SK-N-SH treated with all-trans-retinoic acid at 6 μM for 48 hours (cell line): ENCODE measurements at regions not wholly inside any gene's neighbourhood (a gene's known extent, or its start where the extent isn't known, plus 50 kb on each side); places are given as distances from the start of the nearest gene placed in this dataset.

Experiments
- ATAC-seq: fragments of 200-7000 bp; cut with Tn5 transposase; 3 replicates; pipeline ENCODE4 v1.9.1; 2020; ENCODE audit warnings: mild to moderate bottlenecking, moderate library complexity
- ARNTL ChIP-seq: fragments of 450-650 bp; formaldehyde crosslinking; IDR thresholded peaks from 2 replicates; pipeline ENCODE4 v1.5.0; 2020; ENCODE audit warnings: low read depth, mild to moderate bottlenecking, moderate library complexity, borderline replicate concordance
- BACH2 ChIP-seq: fragments of 250-450 bp; sonication (Bioruptor Pico); IDR thresholded peaks from 2 replicates; pipeline ENCODE4 v1.9.0; 2021; ENCODE audit warnings: mild to moderate bottlenecking, borderline replicate concordance
- CSDC2 ChIP-seq: fragments of 250-450 bp; sonication (Bioruptor Pico); IDR thresholded peaks from 2 replicates; pipeline ENCODE4 v1.5.0; 2020; ENCODE audit warnings: mild to moderate bottlenecking, moderate library complexity
- ESRRG ChIP-seq: fragments of 250-450 bp; sonication (Bioruptor Pico); IDR thresholded peaks from 2 replicates; pipeline ENCODE4 v1.6.1; 2021; ENCODE audit warnings: mild to moderate bottlenecking
- GLIS3 ChIP-seq: fragments of 250-450 bp; sonication (Bioruptor Pico); IDR thresholded peaks from 2 replicates; pipeline ENCODE4 v1.5.0; 2020; ENCODE audit warnings: mild to moderate bottlenecking, moderate library complexity
- ISL1 ChIP-seq: fragments of 250-450 bp; sonication (Bioruptor Pico); IDR thresholded peaks from 2 replicates; pipeline ENCODE4 v2.1.2; 2022; ENCODE audit warnings: mild to moderate bottlenecking, moderate library complexity
- OSR1 ChIP-seq: fragments of 250-450 bp; sonication (Bioruptor Pico); IDR thresholded peaks from 2 replicates; pipeline ENCODE4 v1.8.0; 2022; ENCODE audit warnings: moderate library complexity, mild to moderate bottlenecking, inconsistent platforms
- PPARA ChIP-seq: fragments of 250-450 bp; sonication (Bioruptor Pico); IDR thresholded peaks from 2 replicates; pipeline ENCODE4 v1.5.0; 2020; ENCODE audit warnings: mild to moderate bottlenecking, borderline replicate concordance
- RARB ChIP-seq: fragments of 250-450 bp; sonication (Bioruptor Pico); IDR thresholded peaks from 2 replicates; pipeline ENCODE4 v1.8.0; 2021; ENCODE audit warnings: mild to moderate bottlenecking, moderate library complexity
- SNAI2 ChIP-seq: fragments of 250-450 bp; sonication (Bioruptor Pico); IDR thresholded peaks from 2 replicates; pipeline ENCODE4 v1.5.0; 2020; ENCODE audit warnings: mild to moderate bottlenecking, moderate library complexity
- TCF4 ChIP-seq: fragments of 250-450 bp; sonication (Bioruptor Pico); IDR thresholded peaks from 2 replicates; pipeline ENCODE4 v1.8.0; 2021; ENCODE audit warnings: mild to moderate bottlenecking, moderate library complexity, borderline replicate concordance
- ZC3H10 ChIP-seq: fragments of 250-450 bp; sonication (Bioruptor Pico); IDR thresholded peaks from 2 replicates; pipeline ENCODE4 v1.5.1; 2021; ENCODE audit warnings: mild to moderate bottlenecking, moderate library complexity
- ZFP3 ChIP-seq: fragments of 250-450 bp; sonication (Bioruptor Pico); IDR thresholded peaks from 2 replicates; pipeline ENCODE4 v1.5.0; 2020; ENCODE audit warnings: mild to moderate bottlenecking, moderate library complexity
- ZFP30 ChIP-seq: fragments of 450-650 bp; formaldehyde crosslinking; IDR thresholded peaks from 2 replicates; pipeline ENCODE4 v1.5.0; 2022; ENCODE audit warnings: mild to moderate bottlenecking, moderate library complexity
- ZNF565 ChIP-seq: fragments of 450-650 bp; formaldehyde crosslinking; conservative IDR thresholded peaks from 2 replicates; pipeline ENCODE4 v1.5.0; 2020; ENCODE audit warnings: low read depth, mild to moderate bottlenecking, moderate library complexity
- ZNF70 ChIP-seq: fragments of 450-650 bp; formaldehyde crosslinking; IDR thresholded peaks from 2 replicates; pipeline ENCODE4 v1.5.0; 2020; ENCODE audit warnings: mild to moderate bottlenecking, moderate library complexity
- ZNF8 ChIP-seq: fragments of 450-650 bp; formaldehyde crosslinking; IDR thresholded peaks from 2 replicates; pipeline ENCODE4 v1.5.0; 2020; ENCODE audit warnings: mild to moderate bottlenecking, moderate library complexity
- TF ChIP-seq, protein P1 (sequence below): fragments of 250-450 bp; sonication (Bioruptor Pico); IDR thresholded peaks from 2 replicates; pipeline ENCODE4 v1.8.0; 2020; ENCODE audit warnings: mild to moderate bottlenecking, moderate library complexity, borderline replicate concordance
- TF ChIP-seq, protein P2 (sequence below): fragments of 250-450 bp; sonication (Bioruptor Pico); IDR thresholded peaks from 2 replicates; pipeline ENCODE4 v1.5.1; 2020; ENCODE audit warnings: low read depth, mild to moderate bottlenecking, moderate library complexity
- TF ChIP-seq, protein P3 (sequence below): fragments of 250-450 bp; sonication (Bioruptor Pico); IDR thresholded peaks from 2 replicates; pipeline ENCODE4 v1.5.1; 2021; ENCODE audit warnings: mild to moderate bottlenecking, moderate library complexity
- TF ChIP-seq, protein P4 (sequence below): fragments of 250-450 bp; sonication (Bioruptor Pico); IDR thresholded peaks from 2 replicates; pipeline ENCODE4 v1.8.0; 2021; ENCODE audit warnings: low read depth, mild to moderate bottlenecking, moderate library complexity, borderline replicate concordance

DNA sequence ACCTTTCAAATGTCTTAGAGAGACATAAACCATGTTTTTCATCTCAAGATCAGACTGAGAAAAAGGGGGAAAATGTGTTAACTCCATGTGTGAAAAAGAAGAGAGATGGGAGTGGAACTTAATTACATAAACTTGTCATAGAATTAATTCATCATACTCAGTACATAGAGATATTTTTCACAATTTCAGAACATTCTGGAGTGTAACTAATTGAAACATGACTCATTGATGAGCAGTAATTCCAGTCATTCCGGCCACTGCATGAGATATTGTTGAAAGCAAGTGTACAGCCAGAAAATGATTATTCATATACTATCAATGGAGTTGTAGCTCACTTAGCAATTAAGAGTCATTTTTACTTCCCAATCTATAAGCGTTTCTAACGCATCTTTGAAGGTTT lies 739.3 kb downstream of the LTN1 start:
- ATAC-seq: peak; percentile 51; the same call in 2 of the 3 replicates
- TF ChIP-seq ZNF565 (CRISPR knock-in tag) (no peak), ISL1 (CRISPR knock-in tag) (peak; percentile 54), ZC3H10 (CRISPR knock-in tag) (peak; percentile 29; the same call in 1 of the 2 replicates), ZNF70 (CRISPR knock-in tag) (no peak)

DNA sequence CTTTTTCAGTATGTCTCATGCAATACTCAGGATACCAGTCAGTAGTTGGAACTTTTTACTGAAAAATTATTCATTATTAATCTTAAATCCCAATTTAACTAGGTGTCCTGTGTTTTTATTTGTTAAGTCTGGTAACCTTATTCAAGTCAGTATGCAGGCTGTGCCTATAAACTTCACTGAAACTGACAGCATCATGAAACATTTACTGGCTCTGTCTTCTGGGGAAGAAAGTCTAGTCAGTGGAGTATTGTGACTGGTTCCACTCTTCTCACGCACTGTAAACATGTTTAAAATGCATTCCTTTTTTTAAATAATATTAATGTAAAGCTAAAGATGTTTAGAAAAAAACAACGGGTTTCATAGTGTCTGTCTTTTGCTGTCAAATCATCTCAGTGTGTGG lies 739.7 kb downstream of the LTN1 start:
- TF ChIP-seq GLIS3 (CRISPR knock-in tag) (no peak), ZFP3 (CRISPR knock-in tag) (no peak), ZFP30 (CRISPR knock-in tag) (no peak), CSDC2 (CRISPR knock-in tag) (no peak), ARNTL (no peak), OSR1 (CRISPR knock-in tag) (no peak), TCF4 (CRISPR knock-in tag) (no peak), ZC3H10 (CRISPR knock-in tag) (no peak), ZNF70 (CRISPR knock-in tag) (no peak), ZNF565 (CRISPR knock-in tag) (no peak), ESRRG (CRISPR knock-in tag) (no peak), SNAI2 (CRISPR knock-in tag) (no peak), PPARA (CRISPR knock-in tag) (no peak), BACH2 (CRISPR knock-in tag) (no peak)
- TF ChIP-seq, protein P1, sequence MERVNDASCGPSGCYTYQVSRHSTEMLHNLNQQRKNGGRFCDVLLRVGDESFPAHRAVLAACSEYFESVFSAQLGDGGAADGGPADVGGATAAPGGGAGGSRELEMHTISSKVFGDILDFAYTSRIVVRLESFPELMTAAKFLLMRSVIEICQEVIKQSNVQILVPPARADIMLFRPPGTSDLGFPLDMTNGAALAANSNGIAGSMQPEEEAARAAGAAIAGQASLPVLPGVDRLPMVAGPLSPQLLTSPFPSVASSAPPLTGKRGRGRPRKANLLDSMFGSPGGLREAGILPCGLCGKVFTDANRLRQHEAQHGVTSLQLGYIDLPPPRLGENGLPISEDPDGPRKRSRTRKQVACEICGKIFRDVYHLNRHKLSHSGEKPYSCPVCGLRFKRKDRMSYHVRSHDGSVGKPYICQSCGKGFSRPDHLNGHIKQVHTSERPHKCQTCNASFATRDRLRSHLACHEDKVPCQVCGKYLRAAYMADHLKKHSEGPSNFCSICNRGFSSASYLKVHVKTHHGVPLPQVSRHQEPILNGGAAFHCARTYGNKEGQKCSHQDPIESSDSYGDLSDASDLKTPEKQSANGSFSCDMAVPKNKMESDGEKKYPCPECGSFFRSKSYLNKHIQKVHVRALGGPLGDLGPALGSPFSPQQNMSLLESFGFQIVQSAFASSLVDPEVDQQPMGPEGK (CRISPR knock-in tag): no peak
- TF ChIP-seq, protein P2, sequence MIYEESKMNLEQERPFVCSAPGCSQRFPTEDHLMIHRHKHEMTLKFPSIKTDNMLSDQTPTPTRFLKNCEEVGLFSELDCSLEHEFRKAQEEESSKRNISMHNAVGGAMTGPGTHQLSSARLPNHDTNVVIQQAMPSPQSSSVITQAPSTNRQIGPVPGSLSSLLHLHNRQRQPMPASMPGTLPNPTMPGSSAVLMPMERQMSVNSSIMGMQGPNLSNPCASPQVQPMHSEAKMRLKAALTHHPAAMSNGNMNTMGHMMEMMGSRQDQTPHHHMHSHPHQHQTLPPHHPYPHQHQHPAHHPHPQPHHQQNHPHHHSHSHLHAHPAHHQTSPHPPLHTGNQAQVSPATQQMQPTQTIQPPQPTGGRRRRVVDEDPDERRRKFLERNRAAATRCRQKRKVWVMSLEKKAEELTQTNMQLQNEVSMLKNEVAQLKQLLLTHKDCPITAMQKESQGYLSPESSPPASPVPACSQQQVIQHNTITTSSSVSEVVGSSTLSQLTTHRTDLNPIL (CRISPR knock-in tag): no peak
- TF ChIP-seq, protein P3, sequence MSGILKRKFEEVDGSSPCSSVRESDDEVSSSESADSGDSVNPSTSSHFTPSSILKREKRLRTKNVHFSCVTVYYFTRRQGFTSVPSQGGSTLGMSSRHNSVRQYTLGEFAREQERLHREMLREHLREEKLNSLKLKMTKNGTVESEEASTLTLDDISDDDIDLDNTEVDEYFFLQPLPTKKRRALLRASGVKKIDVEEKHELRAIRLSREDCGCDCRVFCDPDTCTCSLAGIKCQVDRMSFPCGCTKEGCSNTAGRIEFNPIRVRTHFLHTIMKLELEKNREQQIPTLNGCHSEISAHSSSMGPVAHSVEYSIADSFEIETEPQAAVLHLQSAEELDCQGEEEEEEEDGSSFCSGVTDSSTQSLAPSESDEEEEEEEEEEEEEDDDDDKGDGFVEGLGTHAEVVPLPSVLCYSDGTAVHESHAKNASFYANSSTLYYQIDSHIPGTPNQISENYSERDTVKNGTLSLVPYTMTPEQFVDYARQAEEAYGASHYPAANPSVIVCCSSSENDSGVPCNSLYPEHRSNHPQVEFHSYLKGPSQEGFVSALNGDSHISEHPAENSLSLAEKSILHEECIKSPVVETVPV (CRISPR knock-in tag): no peak
- TF ChIP-seq, protein P4, sequence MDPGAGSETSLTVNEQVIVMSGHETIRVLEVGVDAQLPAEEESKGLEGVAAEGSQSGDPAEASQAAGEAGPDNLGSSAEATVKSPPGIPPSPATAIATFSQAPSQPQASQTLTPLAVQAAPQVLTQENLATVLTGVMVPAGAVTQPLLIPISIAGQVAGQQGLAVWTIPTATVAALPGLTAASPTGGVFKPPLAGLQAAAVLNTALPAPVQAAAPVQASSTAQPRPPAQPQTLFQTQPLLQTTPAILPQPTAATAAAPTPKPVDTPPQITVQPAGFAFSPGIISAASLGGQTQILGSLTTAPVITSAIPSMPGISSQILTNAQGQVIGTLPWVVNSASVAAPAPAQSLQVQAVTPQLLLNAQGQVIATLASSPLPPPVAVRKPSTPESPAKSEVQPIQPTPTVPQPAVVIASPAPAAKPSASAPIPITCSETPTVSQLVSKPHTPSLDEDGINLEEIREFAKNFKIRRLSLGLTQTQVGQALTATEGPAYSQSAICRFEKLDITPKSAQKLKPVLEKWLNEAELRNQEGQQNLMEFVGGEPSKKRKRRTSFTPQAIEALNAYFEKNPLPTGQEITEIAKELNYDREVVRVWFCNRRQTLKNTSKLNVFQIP (CRISPR knock-in tag): no peak
- TF ChIP-seq, all 23 proteins: peak for 0
- no peak; the same call in 2 of the 3 replicates for ATAC-seq

DNA sequence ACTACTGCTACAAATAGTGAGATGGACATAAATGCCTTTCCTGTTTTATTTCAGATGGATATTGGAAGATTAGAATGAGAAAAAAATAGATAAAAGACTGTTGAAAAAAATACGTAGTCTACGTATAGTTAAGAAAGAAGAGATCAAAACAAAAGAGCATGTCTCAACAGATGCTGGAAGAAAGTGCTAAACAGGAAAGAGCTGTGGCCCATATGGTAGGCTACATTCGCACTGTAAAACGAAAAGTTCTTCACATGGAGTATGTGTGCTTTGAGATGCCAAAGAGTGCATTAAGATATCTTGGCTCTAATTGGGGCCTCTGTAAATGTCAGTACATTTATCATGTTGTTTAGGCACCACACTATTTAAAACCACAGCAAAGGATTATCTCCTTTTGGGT lies 741.7 kb downstream of the LTN1 start:
- no peak for TF ChIP-seq ARNTL
- TF ChIP-seq ESRRG (CRISPR knock-in tag): no peak
- TF ChIP-seq, protein P2 (CRISPR knock-in tag): no peak
- TF ChIP-seq OSR1 (CRISPR knock-in tag): no peak
- TF ChIP-seq, all 23 proteins: peak for 0
- ATAC-seq: no peak

DNA sequence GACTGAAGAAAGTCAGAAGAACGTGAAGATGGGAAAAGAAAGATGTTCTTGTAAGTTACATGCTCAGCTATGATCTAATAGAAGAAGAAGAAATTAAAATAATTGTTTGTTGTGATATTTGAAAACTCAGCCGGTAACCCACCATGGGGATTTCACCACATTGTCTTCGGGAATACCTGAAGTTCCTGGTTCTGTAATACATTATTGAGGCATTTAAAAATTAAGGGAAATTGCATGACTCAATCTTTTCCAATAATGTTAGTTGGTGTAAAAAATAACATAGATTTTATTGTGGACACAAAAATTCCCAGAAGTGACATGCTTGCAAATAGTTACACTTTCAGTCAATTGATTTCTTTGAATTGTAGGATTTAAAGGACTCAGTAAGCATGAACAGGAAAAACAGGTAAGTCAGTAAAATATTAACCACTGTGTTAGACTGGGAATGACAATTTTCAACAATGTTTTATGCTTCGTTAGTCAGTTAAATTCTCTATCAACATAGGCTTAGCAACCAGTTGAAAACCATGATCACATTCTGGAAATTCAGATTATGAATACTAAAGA lies 745.1 kb downstream of the LTN1 start:
- ATAC-seq: no peak
- TF ChIP-seq ESRRG (CRISPR knock-in tag) (no peak), SNAI2 (CRISPR knock-in tag) (no peak), RARB (CRISPR knock-in tag) (no peak), ISL1 (CRISPR knock-in tag) (no peak), ZNF8 (CRISPR knock-in tag) (no peak), ZNF70 (CRISPR knock-in tag) (no peak), ZNF565 (CRISPR knock-in tag) (no peak), CSDC2 (CRISPR knock-in tag) (no peak), ZFP3 (CRISPR knock-in tag) (no peak), ZFP30 (CRISPR knock-in tag) (no peak), ARNTL (no peak)
- TF ChIP-seq, protein P4 (CRISPR knock-in tag): no peak
- TF ChIP-seq, protein P1 (CRISPR knock-in tag): no peak
- TF ChIP-seq, protein P2 (CRISPR knock-in tag): no peak
